ENCODE measurements at regions not wholly inside any gene's neighbourhood (a gene's known extent, or its start where the extent isn't known, plus 50 kb on each side); places are given as distances from the start of the nearest gene placed in this dataset.

DNA sequence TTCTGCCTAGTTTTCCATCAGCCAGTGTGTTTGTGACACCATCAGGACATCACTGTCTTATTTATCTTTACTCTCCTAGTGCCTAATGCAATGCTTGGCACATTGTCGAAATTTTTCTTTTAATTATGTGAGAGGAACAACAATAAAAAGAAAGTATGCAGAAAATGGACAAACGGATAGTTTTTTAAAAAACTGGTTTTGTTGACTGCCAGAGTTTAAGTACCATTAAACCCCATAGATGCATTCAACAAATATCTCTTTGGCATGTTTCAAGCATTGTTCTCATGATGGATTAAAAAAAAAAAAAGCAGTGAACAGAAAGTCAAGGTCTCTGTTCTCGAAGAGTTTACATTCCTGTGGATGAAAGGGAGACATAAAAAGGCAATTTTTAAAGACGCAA lies 398.4 kb downstream of the PPP3CA start:
- H3K27me3 ChIP-seq: no peaks in the 10 kb centered on the region
- no peaks in the 10 kb centered on the region for H3K36me3 ChIP-seq
- no peak overlapping the region for H3K4me3 ChIP-seq
- TF ChIP-seq, protein P1, sequence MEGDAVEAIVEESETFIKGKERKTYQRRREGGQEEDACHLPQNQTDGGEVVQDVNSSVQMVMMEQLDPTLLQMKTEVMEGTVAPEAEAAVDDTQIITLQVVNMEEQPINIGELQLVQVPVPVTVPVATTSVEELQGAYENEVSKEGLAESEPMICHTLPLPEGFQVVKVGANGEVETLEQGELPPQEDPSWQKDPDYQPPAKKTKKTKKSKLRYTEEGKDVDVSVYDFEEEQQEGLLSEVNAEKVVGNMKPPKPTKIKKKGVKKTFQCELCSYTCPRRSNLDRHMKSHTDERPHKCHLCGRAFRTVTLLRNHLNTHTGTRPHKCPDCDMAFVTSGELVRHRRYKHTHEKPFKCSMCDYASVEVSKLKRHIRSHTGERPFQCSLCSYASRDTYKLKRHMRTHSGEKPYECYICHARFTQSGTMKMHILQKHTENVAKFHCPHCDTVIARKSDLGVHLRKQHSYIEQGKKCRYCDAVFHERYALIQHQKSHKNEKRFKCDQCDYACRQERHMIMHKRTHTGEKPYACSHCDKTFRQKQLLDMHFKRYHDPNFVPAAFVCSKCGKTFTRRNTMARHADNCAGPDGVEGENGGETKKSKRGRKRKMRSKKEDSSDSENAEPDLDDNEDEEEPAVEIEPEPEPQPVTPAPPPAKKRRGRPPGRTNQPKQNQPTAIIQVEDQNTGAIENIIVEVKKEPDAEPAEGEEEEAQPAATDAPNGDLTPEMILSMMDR (IDR thresholded peaks at IDR 0.05): no peak
- H3K9me3 ChIP-seq: no peaks in the 10 kb centered on the region
- DNase-seq (ENCODE audit: extremely low spot score in 2 of 2): no peak
- intact Hi-C loops (cut with DNase I): no loop called here
- H3K27ac ChIP-seq: no peak overlapping the region
- H3K4me1 ChIP-seq: no peaks in the 10 kb centered on the region

DNA sequence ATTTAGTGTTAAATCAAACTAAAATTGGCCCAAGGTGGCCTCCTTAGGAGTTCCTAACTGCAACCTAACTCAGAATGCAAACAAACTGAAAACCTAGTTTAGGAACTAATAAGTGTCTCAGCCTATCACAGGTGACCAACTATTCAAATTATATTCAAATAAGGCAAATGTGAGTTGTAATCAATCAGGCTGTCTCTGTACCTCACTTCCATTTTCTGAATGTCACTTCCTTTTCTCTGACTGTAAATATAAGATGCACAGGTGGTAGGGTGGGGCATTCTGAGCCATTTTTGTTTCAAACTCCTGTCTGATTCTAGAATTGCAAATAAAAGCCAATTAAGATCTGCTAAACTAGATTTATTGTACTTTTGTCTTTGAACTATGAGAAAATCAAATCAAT lies 401.5 kb downstream of the PPP3CA start:
- no peak overlapping the region for H3K4me3 ChIP-seq
- no peaks in the 10 kb centered on the region for H3K36me3 ChIP-seq
- intact Hi-C loops (cut with DNase I): no loop called here
- no peaks in the 10 kb centered on the region for H3K9me3 ChIP-seq
- TF ChIP-seq, protein P1 (IDR thresholded peaks at IDR 0.05): no peak
- TF ChIP-seq POLR2A (IDR thresholded peaks at IDR 0.05): no peak
- no peak for TF ChIP-seq POLR2AphosphoS5 (IDR thresholded peaks at IDR 0.05; ENCODE audit: insufficient read depth in 1 of 2, low read depth in 1 of 2)
- no peak for DNase-seq (ENCODE audit: extremely low spot score in 2 of 2)
- H3K27me3 ChIP-seq: no peaks in the 10 kb centered on the region
- H3K27ac ChIP-seq: no peak overlapping the region
- no peaks in the 10 kb centered on the region for H3K4me1 ChIP-seq

DNA sequence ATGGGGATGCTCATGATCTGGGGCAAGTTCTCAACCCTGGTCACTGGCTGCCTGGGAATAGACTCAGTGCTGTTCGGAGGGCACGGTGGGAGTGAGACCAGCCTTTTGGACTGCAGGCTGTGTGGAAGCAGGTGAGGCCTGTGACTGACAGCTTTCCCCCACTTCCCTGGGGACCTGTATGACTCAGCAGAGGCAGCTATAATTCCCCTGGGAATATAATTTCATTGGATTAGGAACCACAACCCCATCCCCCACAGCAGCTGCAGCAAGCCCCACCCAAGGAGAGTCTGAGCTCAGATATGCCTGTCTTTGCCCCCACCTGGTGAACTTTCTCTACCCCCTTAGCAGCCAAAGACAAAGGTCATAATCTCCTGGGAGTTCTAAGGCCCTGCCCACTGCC lies 408.6 kb downstream of the PPP3CA start:
- no peaks in the 10 kb centered on the region for H3K36me3 ChIP-seq
- no peaks in the 10 kb centered on the region for H3K4me1 ChIP-seq
- intact Hi-C loops (cut with DNase I): no loop called here
- H3K27me3 ChIP-seq: no peaks in the 10 kb centered on the region
- TF ChIP-seq, protein P1 (IDR thresholded peaks at IDR 0.05): no peak
- TF ChIP-seq POLR2A (IDR thresholded peaks at IDR 0.05) (no peak), POLR2AphosphoS5 (IDR thresholded peaks at IDR 0.05; ENCODE audit: insufficient read depth in 1 of 2, low read depth in 1 of 2) (no peak)
- no peaks in the 10 kb centered on the region for H3K9me3 ChIP-seq
- H3K27ac ChIP-seq: no peak overlapping the region
- DNase-seq (ENCODE audit: extremely low spot score in 2 of 2): no peak
- H3K4me3 ChIP-seq: no peak overlapping the region

DNA sequence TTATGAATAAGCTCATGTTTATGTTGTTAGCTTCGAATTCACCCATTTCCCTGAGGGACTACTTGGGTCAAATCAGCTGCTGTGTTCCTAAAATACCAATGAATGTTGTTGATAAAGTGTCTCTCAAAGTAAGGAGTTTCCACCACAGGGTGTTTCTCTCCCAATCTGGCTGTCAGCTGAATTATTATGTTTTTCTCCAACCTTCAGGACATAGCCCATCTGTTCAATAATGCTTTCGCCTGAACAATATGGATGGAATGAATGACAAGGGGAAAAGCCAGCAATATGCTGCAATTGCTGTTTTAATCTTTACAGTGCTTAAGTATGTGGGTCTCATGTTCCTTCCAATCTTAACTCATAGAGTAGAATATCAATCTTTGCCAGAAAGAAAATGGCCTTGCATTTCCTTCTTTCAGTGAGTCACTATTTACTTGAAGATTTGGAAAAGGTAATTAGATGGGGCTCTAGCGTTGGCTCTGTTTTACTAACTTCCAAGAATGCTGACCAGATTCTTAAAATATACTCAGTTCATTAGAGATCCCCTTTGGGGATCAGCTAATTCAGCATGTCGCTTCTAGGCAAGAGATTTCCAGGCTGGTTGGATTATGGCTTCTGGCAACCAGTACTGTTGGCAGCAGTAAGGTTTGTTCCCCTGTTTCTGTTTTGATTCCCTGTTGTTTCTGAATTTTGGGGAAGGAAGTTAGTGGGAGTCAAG lies 410.5 kb downstream of the PPP3CA start:
- H3K4me1 ChIP-seq: no peaks in the 10 kb centered on the region
- no peaks in the 10 kb centered on the region for H3K36me3 ChIP-seq
- intact Hi-C loops (cut with DNase I): no loop called here
- H3K4me3 ChIP-seq: no peak overlapping the region
- H3K27ac ChIP-seq: no peak overlapping the region
- H3K9me3 ChIP-seq: no peaks in the 10 kb centered on the region
- TF ChIP-seq POLR2AphosphoS5 (IDR thresholded peaks at IDR 0.05; ENCODE audit: insufficient read depth in 1 of 2, low read depth in 1 of 2) (no peak), POLR2A (IDR thresholded peaks at IDR 0.05) (no peak)
- TF ChIP-seq, protein P1 (IDR thresholded peaks at IDR 0.05): no peak
- H3K27me3 ChIP-seq: no peaks in the 10 kb centered on the region
- no peak for DNase-seq (ENCODE audit: extremely low spot score in 2 of 2)

DNA sequence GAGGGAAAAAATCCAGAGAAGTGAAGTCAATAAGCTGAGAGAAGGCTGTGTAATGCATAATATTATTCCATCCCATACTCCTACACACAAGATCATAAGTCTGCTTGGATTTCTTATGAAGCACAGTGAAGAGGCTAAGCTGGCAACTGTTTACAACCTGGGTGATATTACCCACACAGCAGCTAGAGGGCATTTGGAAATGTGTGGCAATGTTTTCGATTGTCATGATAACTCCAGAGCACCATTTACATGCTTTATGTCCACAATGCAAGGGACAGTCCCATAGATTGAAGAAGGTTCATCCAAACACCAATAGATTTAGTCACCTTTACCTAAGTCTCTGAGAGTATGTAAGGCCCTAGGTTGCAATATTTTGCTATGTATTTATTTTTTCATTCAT lies 412.2 kb downstream of the PPP3CA start:
- Histone ChIP-seq H3K36me3 (no peaks in the 10 kb centered on the region), H3K4me3 (no peak overlapping the region), H3K27ac (no peak overlapping the region), H3K4me1 (no peaks in the 10 kb centered on the region), H3K27me3 (no peaks in the 10 kb centered on the region), H3K9me3 (no peaks in the 10 kb centered on the region)
- intact Hi-C loops (cut with DNase I): no loop called here
- DNase-seq (ENCODE audit: extremely low spot score in 2 of 2): no peak
- TF ChIP-seq, protein P1 (IDR thresholded peaks at IDR 0.05): no peak
- TF ChIP-seq POLR2AphosphoS5 (IDR thresholded peaks at IDR 0.05; ENCODE audit: insufficient read depth in 1 of 2, low read depth in 1 of 2) (no peak), POLR2A (IDR thresholded peaks at IDR 0.05) (no peak)

Data from vagina (tissue), 2 donors.